Common myeloid progenitor, CD34-positive (primary cell): ENCODE measurements at regions not wholly inside any gene's neighbourhood (a gene's known extent, or its start where the extent isn't known, plus 50 kb on each side); places are given as distances from the start of the nearest gene placed in this dataset.
"Not testable (repeated sequence)": the region's sequence is repeated elsewhere in the genome, so short reads cannot be mapped to it uniquely, and the experiment has no call there.

Experiments
- CTCF ChIA-PET: fragments of 350-600 bp; sonication (Branson Sonifier 250); formaldehyde crosslinking; loops from one replicate; lab custom pipeline; 2021; ENCODE audit warnings: antibody characterized with exemption; lab: Charles Lee
- POLR2A ChIA-PET: fragments of 350-600 bp; sonication (Branson Sonifier 250); formaldehyde crosslinking; loops from one replicate; lab custom pipeline; 2021; ENCODE audit warnings: antibody characterized with exemption; lab: Charles Lee
- DNase-seq, 3 donors: peaks; one replicate each; pipeline versions ENCODE4 v3.0.0 to v3.0.0-alpha.2; 2013
- H3K27ac ChIP-seq, 2 experiments: 1 replicate in 1 of 2; 2 replicates in 1 of 2; pipeline ENCODE4 v1.7.0; 2013; ENCODE audit warnings: inconsistent platforms in 2 of 2, low read length in 2 of 2, mild to moderate bottlenecking in 2 of 2, low read depth in 1 of 2, moderate library complexity in 1 of 2; ENCODE audit not compliant: severe bottlenecking in 2 of 2, insufficient read depth in 1 of 2, poor library complexity in 1 of 2
- H3K27me3 ChIP-seq, 5 experiments: replicated peaks in 2 of 5; 1 replicate in 3 of 5; 2 replicates in 2 of 5; pipeline versions ENCODE4 v1.6.1 to v1.7.0; 2013; ENCODE audit warnings: low read length in 4 of 5, mild to moderate bottlenecking in 2 of 5, moderate library complexity in 2 of 5, inconsistent platforms in 1 of 5; ENCODE audit not compliant: insufficient read depth in 5 of 5, control insufficient read depth in 4 of 5
- H3K36me3 ChIP-seq, 4 experiments: 1 replicate in 2 of 4; 2 replicates in 2 of 4; pipeline versions ENCODE4 v1.6.1 to v1.7.0; 2013; ENCODE audit warnings: low read length in 3 of 4, control low read depth in 1 of 4, mild to moderate bottlenecking in 1 of 4; ENCODE audit not compliant: control insufficient read depth in 4 of 4, insufficient read depth in 4 of 4
- H3K4me1 ChIP-seq, 4 experiments: 1 replicate in 3 of 4; 2 replicates in 1 of 4; pipeline versions ENCODE4 v1.6.1 to v1.7.1; 2013; ENCODE audit warnings: low read length in 3 of 4, mild to moderate bottlenecking in 3 of 4, control low read depth in 1 of 4, inconsistent platforms in 1 of 4, moderate library complexity in 1 of 4; ENCODE audit not compliant: control insufficient read depth in 4 of 4, insufficient read depth in 4 of 4; ENCODE audit errors: control extremely low read depth in 1 of 4
- H3K4me3 ChIP-seq, 7 experiments: 1 replicate in 4 of 7; 2 replicates in 3 of 7; pipeline versions ENCODE4 v1.5.1 to v1.7.0; 2013; ENCODE audit warnings: mild to moderate bottlenecking in 7 of 7, low read length in 6 of 7, moderate library complexity in 6 of 7, inconsistent platforms in 2 of 7, low read depth in 2 of 7, control low read depth in 1 of 7; ENCODE audit not compliant: insufficient read depth in 4 of 7, control insufficient read depth in 1 of 7; ENCODE audit errors: extremely low read depth in 1 of 7
- H3K9me3 ChIP-seq, 5 experiments: 1 replicate in 4 of 5; 2 replicates in 1 of 5; pipeline versions ENCODE4 v1.6.1 to v1.7.1; 2013; ENCODE audit warnings: low read length in 4 of 5, mild to moderate bottlenecking in 2 of 5, inconsistent platforms in 1 of 5, low read depth in 1 of 5, moderate library complexity in 1 of 5; ENCODE audit not compliant: control insufficient read depth in 4 of 5, insufficient read depth in 2 of 5; ENCODE audit errors: control extremely low read depth in 1 of 5
- WGBS: methylation state at CpG from one replicate; pipeline ENCODE4 v1.1.5; 2013; ENCODE audit not compliant: insufficient coverage; 5-methylcytosine and 5-hydroxymethylcytosine counted together

DNA sequence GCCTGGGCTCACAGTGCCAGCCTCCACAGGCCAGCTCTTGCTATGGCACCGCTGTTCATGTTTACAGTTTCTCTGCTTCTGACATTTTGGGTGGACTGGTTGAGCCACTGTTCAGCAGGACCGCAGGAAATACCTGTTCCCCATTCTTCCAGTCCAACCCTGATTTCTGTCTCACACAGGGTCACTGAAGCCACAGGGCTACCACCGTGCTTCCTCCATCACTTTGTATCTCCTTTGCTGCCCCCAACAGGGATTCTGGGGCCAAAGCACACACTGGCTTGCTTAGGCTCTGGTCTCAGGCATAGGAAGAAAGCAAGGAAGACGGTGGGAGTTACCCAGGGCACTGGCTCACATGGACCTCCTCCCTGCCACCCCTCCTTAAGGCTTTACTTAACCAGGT lies 164.5 kb downstream of the UNC5CL start:
- Histone ChIP-seq H3K36me3 (no peaks in the 10 kb centered on the region), H3K4me3 (no peak overlapping the region), H3K27me3 (peaks cover 0 to 16% (median 0%) of the 10 kb centered on the region in 5 experiments), H3K9me3 (peaks cover 0 to 5% (median 0%) of the 10 kb centered on the region in 5 experiments), H3K27ac (no peak overlapping the region), H3K4me1 (no peaks in the 10 kb centered on the region)
- ChIA-PET CTCF (interaction anchor here (0.9 kb wide), 1 partner anchor 125 kb away, joined by 5 read pairs; no protein-coding TSS in a partner anchor), POLR2A (interaction anchor here (1.1 kb wide), 1 partner anchor 12 kb away, joined by 3 read pairs; no protein-coding TSS in a partner anchor)
- WGBS: 44% methylated on average over 4 of the region's 4 CpGs
- no peak for DNase-seq

GRCh38 chr6:40871424-40871823 lies 167.6 kb downstream of the UNC5CL start:
- no peak for DNase-seq
- Histone ChIP-seq H3K36me3 (no peaks in the 10 kb centered on the region), H3K27ac (no peak overlapping the region), H3K27me3 (peaks cover 0 to 13% (median 0%) of the 10 kb centered on the region in 5 experiments), H3K4me3 (no peak overlapping the region), H3K9me3 (no peaks in the 10 kb centered on the region), H3K4me1 (no peaks in the 10 kb centered on the region)
- CTCF ChIA-PET: no interaction called here
- POLR2A ChIA-PET: no interaction called here
- 91% methylated on average over 3 of the region's 5 CpGs for WGBS

- CTCF ChIA-PET: interaction anchor here (1.4 kb wide), 1 partner anchor 13 kb away, joined by 3 read pairs; no protein-coding TSS in a partner anchor
- DNase-seq, H3K27me3 ChIP-seq, H3K4me1 ChIP-seq, POLR2A ChIA-PET, H3K27ac ChIP-seq, H3K36me3 ChIP-seq, H3K4me3 ChIP-seq: not testable (repeated sequence)
- WGBS: 90% methylated on average over 11 of the region's 14 CpGs
- peaks cover 0 to 11% (median 0%) of the 10 kb centered on the region in 5 experiments for H3K9me3 ChIP-seq
These were observed 170.7 kb downstream of the UNC5CL start for GRCh38 chr6:40868089-40868865.

DNA sequence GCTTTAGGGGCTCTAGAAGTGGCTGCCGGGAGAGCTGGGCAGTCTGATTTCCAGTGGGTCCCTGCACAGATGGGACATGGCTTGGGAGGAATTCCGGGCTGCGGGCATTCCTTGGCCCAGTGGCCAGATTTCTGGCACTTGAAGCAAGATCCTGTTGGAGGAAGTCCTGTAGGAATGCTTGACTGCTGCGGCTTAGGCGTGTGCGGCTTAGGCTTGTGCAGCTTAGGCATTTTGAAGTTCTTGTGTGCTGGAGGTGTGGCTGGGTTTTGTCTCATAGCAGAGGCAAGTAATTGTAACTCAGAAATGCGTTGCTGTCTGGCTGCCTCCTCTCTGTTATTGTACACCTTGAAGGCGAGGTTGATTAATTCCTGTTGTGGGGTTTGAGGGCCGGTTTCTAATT lies 171.5 kb downstream of the UNC5CL start:
- peaks cover 0 to 11% (median 0%) of the 10 kb centered on the region in 5 experiments for H3K9me3 ChIP-seq
- DNase-seq, POLR2A ChIA-PET, H3K4me3 ChIP-seq, H3K27ac ChIP-seq, H3K4me1 ChIP-seq, H3K27me3 ChIP-seq, H3K36me3 ChIP-seq: not testable (repeated sequence)
- 96% methylated on average over 8 of the region's 9 CpGs for WGBS
- CTCF ChIA-PET: interaction anchor here (1.4 kb wide), 1 partner anchor 13 kb away, joined by 3 read pairs; no protein-coding TSS in a partner anchor

- H3K36me3 ChIP-seq, DNase-seq, H3K27ac ChIP-seq, H3K4me3 ChIP-seq, H3K4me1 ChIP-seq, POLR2A ChIA-PET, H3K27me3 ChIP-seq, CTCF ChIA-PET: not testable (repeated sequence)
- 90% methylated on average over 2 of the region's 2 CpGs for WGBS
- peaks cover 0 to 11% (median 0%) of the 10 kb centered on the region in 5 experiments for H3K9me3 ChIP-seq
These were observed 173.8 kb downstream of the UNC5CL start for GRCh38 chr6:40865259-40865658.

DNA sequence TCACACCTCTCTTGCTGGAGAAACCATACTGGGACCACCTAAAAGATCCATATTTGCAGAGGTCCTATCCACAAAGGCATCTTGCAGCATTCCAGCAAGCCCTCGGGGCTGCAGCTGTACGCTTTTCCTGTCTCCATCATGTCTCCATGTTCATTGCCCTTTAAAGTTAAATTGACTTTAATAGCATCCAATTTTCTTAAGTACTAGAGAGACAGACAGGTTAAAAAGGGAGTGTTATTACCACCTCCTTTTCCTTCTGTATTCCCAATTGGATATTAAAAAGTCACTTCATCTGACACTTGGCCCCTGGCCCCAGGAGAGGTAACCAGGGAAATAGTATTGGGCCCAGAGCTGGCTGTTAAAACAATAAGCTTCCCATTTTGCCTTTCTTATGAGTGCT lies 178.6 kb downstream of the UNC5CL start:
- CTCF ChIA-PET: no interaction called here
- Histone ChIP-seq H3K36me3 (no peaks in the 10 kb centered on the region), H3K27ac (no peak overlapping the region), H3K4me1 (no peaks in the 10 kb centered on the region), H3K4me3 (no peak overlapping the region), H3K27me3 (peaks cover 0 to 2% (median 0%) of the 10 kb centered on the region in 5 experiments), H3K9me3 (peaks cover 0 to 10% (median 1%) of the 10 kb centered on the region in 5 experiments)
- DNase-seq: no peak
- POLR2A ChIA-PET: no interaction called here
- WGBS: no CpG with 5 or more reads among the region's 2 CpGs

- peaks cover 0 to 2% (median 0%) of the 10 kb centered on the region in 5 experiments for H3K9me3 ChIP-seq
- no peak overlapping the region for H3K27ac ChIP-seq
- ChIA-PET POLR2A (no interaction called here), CTCF (interaction anchor here (1.4 kb wide), 1 partner anchor 9 kb away, joined by 3 read pairs; no protein-coding TSS in a partner anchor)
- H3K36me3 ChIP-seq: no peaks in the 10 kb centered on the region
- peaks cover 0 to 3% (median 0%) of the 10 kb centered on the region in 5 experiments for H3K27me3 ChIP-seq
- H3K4me3 ChIP-seq: no peak overlapping the region
- peaks cover 0 to 4% (median 2%) of the 10 kb centered on the region in 4 experiments for H3K4me1 ChIP-seq
- no peak for DNase-seq
- WGBS: no CpG with 5 or more reads among the region's 2 CpGs
These were observed 182.8 kb downstream of the UNC5CL start for GRCh38 chr6:40856271-40856670.
